NCI-H2227 treated with DMSO at 0.1 percent for 48 hours (cell line): ENCODE measurements at regions not wholly inside any gene's neighbourhood (a gene's known extent, or its start where the extent isn't known, plus 50 kb on each side); places are given as distances from the start of the nearest gene placed in this dataset.
"Not testable (repeated sequence)": the region's sequence is repeated elsewhere in the genome, so short reads cannot be mapped to it uniquely, and the experiment has no call there.

Experiments
- DNase-seq: peaks from one replicate; lab custom pipeline; 2025; lab: John Stamatoyannopoulos, UW

GRCh38 chr11:82533628-82534327, 199.9 kb downstream of the FAM181B start:
- DNase-seq = no peak

DNA sequence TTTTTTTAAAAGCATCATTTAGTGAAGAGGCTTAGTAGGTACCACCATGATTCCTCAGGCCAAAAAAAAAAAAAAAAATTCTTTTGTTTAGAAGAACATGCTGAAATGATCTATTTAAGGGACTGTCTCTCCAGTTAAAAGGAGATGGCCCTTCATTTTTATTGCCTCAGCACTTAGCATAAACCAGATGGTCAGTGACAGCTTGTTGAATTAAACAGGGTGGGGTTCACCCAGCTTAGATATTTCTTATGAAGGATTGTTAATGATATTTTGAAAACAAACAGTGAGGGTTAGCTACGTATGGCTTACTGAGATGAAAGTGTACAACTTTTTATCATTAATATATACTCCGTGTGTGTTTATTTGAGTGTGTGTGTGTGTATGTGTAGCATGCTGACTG, 203.7 kb downstream of the FAM181B start:
- no peak for DNase-seq

DNA sequence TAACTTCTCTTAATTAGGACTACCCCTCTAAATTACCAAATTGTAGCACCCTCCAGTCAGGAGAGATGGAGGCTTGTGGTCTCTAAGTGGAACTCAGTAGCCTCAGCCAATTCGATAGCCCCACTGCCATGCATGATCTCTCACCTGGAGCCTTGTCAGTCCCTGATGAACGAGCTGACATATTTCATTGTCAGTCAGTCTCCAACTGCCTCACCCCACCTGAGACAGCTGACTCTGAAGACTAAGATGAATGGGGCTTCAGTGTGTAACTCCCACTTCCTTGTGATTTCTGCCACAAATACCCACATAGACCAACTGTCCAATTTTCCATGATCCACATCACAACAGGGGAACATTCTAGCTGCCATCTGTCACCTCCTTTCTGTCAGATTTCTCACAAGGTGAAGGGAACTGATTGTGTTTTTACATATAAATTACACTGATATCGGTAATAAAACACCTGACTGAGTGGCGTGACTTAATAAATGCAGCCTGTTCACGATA, 206.5 kb downstream of the FAM181B start:
- DNase-seq = no peak

DNA sequence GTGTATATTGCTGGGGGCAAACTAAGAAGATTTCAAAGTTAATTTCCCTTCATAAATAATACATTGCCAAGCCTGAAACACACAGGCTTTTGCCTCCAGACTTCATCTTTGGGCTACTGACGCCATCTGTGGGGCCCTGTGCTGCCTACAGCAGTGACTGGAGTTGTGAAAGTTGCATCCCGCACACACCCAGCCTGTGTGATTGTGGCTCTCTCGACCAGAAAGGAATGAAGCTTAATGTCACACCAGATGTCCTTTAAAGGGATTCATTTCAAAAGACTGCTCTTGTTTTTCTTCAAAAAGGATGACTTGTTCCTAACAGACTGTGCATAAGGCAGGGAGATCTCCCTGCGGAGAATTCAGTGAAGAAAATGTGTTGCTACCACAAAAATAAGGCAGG, 210.5 kb downstream of the FAM181B start:
- DNase-seq = no peak

- no peak for DNase-seq
Measured at GRCh38 chr11:82521427-82521826, 212.2 kb downstream of the FAM181B start.

- DNase-seq = no peak
Measured at GRCh38 chr11:82507288-82507687, 226.4 kb downstream of the FAM181B start.

- no peak for DNase-seq
Measured at GRCh38 chr11:82505379-82505778, 228.3 kb downstream of the FAM181B start.

GRCh38 chr11:82501174-82501573, 232.5 kb downstream of the FAM181B start:
- DNase-seq = not testable (repeated sequence)

GRCh38 chr11:82494988-82495432, 238.7 kb downstream of the FAM181B start:
- DNase-seq = no peak

GRCh38 chr11:82474876-82475275, 258.8 kb downstream of the FAM181B start:
- no peak for DNase-seq

GRCh38 chr11:82465481-82465880, 268.2 kb downstream of the FAM181B start:
- no peak for DNase-seq

- no peak for DNase-seq
Measured at GRCh38 chr11:82462608-82463242, 270.9 kb downstream of the FAM181B start.

GRCh38 chr11:82458761-82459160, 274.9 kb downstream of the FAM181B start:
- no peak for DNase-seq

- DNase-seq = no peak
Measured at GRCh38 chr11:82458147-82458546, 275.5 kb downstream of the FAM181B start.

GRCh38 chr11:82450996-82451395, 282.7 kb downstream of the FAM181B start:
- DNase-seq = no peak

DNA sequence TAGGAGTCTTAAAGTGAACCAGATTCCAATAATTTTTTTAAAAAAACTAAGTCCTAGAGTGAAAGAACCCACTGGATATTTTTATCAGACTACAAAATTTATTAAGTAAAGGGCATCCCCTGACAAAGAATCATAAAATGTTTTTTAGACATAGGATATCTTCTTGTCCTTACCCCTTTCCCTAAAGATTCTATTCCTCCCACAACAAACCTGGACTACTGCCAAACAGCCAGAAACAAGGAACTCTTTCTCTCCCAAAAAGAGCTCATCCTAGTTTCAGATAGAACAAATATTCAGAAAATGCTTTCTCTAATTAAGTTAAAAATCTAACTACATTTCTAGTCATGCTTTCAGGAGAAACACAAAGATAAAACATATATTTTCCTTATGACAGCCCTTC, 327.1 kb downstream of the FAM181B start:
- no peak for DNase-seq

GRCh38 chr11:82405421-82405820, 328.2 kb downstream of the FAM181B start:
- DNase-seq = no peak

- DNase-seq = no peak
Measured at GRCh38 chr11:82404981-82405380, 328.7 kb downstream of the FAM181B start.

DNA sequence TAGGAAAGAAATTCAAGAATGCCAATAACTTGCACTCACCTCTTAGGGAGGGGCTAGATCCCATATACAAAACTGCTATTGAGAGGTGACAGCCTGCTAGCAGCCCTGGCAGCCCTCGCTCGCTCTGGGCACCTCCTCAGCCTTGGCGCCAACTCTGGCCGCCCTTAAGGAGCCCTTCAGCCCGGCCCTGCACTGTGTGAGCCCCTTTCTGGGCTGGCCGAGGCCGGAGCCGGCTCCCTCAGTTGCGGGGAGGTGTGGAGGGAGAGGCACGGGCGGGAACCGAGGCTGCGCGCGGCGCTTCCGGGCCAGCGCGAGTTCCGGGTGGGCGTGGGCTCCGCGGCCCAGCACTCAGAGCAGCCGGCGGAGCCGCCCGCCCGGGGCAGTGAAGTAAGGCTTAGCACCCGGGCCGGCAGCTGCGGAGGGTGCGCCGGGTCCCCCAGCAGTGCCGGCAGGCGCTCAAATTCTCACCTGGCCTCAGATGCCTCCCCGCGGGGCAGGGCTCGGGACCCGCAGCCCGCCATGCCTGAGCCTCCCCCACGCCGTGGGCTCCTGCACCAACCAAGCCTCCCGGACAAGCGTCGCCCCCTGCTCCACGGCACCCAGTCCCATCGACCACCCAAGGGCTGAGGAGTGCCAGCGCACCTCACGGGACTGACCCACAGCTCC, 329.9 kb downstream of the FAM181B start:
- DNase-seq = no peak

GRCh38 chr11:82398300-82398815, 335.3 kb downstream of the FAM181B start:
- DNase-seq = no peak

GRCh38 chr11:82396639-82397038, 337.0 kb downstream of the FAM181B start:
- not testable (repeated sequence) for DNase-seq

GRCh38 chr11:82384308-82384707, 349.4 kb downstream of the FAM181B start:
- DNase-seq = no peak
